ENCODE measurements at regions not wholly inside any gene's neighbourhood (a gene's known extent, or its start where the extent isn't known, plus 50 kb on each side); places are given as distances from the start of the nearest gene placed in this dataset.

DNA sequence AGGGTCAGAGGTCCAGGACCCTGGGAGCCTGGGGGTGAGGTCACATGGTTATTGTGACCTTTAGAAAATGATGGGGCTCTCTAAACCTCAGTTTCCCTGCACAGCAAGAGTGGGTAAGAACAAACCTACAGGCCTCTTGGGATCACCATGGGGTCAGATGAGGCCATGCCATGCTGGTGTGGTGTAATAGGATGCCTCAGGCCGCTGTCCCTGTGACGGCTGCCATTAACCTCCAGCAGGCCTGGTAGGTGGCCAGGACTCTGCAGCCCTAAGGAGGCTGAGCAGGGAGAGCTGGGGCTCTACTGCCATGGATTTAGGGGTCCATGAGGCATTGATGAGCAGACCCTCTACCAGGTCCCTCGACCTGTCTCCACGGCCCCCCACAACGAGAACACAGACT, 265.5 kb downstream of the CTTN start:
- TF ChIP-seq, protein P1, sequence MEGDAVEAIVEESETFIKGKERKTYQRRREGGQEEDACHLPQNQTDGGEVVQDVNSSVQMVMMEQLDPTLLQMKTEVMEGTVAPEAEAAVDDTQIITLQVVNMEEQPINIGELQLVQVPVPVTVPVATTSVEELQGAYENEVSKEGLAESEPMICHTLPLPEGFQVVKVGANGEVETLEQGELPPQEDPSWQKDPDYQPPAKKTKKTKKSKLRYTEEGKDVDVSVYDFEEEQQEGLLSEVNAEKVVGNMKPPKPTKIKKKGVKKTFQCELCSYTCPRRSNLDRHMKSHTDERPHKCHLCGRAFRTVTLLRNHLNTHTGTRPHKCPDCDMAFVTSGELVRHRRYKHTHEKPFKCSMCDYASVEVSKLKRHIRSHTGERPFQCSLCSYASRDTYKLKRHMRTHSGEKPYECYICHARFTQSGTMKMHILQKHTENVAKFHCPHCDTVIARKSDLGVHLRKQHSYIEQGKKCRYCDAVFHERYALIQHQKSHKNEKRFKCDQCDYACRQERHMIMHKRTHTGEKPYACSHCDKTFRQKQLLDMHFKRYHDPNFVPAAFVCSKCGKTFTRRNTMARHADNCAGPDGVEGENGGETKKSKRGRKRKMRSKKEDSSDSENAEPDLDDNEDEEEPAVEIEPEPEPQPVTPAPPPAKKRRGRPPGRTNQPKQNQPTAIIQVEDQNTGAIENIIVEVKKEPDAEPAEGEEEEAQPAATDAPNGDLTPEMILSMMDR (IDR thresholded peaks at IDR 0.05; ENCODE audit: poor library complexity): no peak
- TF ChIP-seq EZH2 (IDR thresholded peaks at IDR 0.05; ENCODE audit: borderline replicate concordance): no peak
